ENCODE measurements at regions not wholly inside any gene's neighbourhood (a gene's known extent, or its start where the extent isn't known, plus 50 kb on each side); places are given as distances from the start of the nearest gene placed in this dataset.

GRCh38 chr1:57882072-57882471, 458.2 kb upstream of the DAB1 start:
- no peak for TF ChIP-seq CTCF (IDR thresholded peaks at IDR 0.05)
- TF ChIP-seq EZH2phosphoT487 (IDR thresholded peaks at IDR 0.05), result no peak

Measured in neural progenitor cell (in vitro differentiated cells).